ENCODE measurements at regions not wholly inside any gene's neighbourhood (a gene's known extent, or its start where the extent isn't known, plus 50 kb on each side); places are given as distances from the start of the nearest gene placed in this dataset.

DNA sequence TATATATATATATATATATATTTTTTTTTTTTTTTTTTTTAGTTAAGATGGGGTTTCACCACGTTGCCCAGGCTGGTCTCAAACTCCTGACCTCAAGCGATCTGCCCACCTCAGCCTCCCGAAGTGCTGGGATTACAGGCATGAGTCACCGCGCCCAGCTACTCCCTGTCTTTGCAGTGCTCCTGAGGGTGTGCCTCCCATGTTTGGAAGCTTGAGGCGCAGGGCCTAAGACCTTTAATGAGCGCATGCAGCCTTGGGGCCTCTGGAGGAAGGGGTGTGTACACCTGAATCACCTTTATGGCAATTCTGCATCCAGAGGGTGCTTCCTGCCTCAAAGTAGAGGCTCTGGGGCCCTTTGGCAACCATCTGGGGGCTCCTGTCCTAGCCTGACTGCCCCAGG is 219.4 kb upstream of the CIBAR2 start:
- TF ChIP-seq, protein P1, sequence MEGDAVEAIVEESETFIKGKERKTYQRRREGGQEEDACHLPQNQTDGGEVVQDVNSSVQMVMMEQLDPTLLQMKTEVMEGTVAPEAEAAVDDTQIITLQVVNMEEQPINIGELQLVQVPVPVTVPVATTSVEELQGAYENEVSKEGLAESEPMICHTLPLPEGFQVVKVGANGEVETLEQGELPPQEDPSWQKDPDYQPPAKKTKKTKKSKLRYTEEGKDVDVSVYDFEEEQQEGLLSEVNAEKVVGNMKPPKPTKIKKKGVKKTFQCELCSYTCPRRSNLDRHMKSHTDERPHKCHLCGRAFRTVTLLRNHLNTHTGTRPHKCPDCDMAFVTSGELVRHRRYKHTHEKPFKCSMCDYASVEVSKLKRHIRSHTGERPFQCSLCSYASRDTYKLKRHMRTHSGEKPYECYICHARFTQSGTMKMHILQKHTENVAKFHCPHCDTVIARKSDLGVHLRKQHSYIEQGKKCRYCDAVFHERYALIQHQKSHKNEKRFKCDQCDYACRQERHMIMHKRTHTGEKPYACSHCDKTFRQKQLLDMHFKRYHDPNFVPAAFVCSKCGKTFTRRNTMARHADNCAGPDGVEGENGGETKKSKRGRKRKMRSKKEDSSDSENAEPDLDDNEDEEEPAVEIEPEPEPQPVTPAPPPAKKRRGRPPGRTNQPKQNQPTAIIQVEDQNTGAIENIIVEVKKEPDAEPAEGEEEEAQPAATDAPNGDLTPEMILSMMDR (IDR thresholded peaks at IDR 0.05) = no peak

DNA sequence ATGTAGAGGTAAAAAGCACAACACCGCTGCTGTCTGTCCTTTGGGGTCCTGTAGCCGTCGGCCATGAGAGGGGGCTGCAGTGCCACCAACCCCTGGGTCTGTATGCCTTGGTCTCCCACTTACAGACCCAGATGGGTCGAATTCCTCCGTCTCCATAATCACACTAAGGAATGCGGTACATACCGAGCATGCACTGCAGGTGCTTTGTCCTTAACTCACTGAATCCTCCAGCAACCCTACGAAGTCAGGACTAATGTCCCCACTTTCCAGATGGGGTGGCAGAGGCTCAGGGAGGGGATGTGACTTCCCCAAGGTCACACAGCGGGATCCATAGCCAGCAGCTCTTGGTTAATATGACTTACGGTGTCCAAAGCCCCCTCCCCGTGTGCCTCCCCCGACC is 219.9 kb upstream of the CIBAR2 start:
- TF ChIP-seq, protein P1 (IDR thresholded peaks at IDR 0.05) = no peak

DNA sequence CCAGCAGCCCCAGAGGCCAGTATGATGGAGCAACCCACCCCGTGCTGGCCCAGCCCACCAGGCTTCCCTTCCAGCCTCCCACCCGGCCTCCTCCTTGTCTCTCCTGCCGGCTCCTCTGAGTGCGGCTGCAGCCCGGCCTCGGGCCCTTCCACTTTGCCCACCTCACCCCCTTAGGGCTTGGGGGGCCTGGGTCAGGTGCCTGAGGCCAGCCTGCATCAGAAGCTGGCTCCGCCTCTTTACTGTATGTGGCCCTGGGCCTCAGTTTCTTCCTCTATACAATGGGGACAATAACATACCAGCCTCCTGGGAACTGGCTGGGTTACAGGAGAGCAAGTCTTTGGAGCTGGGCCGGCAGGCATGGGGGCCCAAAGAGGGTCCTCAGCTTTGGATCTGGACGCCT is 221.1 kb upstream of the CIBAR2 start:
- TF ChIP-seq, protein P1 (IDR thresholded peaks at IDR 0.05) = no peak

DNA sequence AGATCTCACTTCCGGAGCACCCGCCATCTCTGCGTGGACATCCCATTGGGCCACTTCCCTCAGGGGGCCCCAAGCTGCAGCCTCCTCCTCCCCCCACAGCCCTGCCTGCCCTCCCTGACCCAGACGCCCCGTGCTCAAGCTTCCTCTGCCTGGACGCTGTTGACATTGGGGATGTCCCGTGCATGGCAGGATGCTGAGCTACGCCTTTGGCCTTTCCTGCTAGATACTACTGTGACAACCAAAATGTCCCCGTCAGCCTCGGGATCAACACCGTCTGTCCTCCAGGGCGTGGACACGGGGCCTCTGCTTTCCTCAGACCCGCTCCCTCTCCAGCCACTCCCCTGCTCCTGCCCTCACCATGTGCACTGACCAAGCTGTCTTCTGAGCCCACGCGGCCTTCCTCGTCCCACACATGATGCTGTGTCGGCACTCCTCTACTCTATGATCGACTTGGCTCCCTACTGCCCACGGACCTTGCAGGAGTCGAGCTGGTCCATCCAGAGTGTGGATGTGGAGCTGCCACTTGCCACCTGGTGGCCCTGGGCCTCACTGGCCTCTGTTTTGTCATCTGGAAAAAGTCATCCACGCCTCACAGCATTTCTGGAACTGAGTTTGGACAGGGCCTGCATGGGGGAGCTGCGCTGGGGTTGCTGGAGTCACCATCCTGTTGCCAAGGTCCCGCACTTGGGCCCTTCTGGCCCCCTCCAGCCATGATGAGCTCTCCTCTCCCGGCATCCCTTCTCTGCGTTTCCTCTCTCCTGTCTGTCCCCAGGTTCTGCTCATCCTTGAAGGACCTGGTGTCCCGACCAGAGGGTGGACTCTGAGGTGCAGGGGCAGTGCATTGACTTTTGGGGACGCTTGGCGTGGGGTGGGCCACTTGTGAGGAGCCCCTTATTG is 221.7 kb upstream of the CIBAR2 start:
- TF ChIP-seq, protein P1 (IDR thresholded peaks at IDR 0.05) = no peak

DNA sequence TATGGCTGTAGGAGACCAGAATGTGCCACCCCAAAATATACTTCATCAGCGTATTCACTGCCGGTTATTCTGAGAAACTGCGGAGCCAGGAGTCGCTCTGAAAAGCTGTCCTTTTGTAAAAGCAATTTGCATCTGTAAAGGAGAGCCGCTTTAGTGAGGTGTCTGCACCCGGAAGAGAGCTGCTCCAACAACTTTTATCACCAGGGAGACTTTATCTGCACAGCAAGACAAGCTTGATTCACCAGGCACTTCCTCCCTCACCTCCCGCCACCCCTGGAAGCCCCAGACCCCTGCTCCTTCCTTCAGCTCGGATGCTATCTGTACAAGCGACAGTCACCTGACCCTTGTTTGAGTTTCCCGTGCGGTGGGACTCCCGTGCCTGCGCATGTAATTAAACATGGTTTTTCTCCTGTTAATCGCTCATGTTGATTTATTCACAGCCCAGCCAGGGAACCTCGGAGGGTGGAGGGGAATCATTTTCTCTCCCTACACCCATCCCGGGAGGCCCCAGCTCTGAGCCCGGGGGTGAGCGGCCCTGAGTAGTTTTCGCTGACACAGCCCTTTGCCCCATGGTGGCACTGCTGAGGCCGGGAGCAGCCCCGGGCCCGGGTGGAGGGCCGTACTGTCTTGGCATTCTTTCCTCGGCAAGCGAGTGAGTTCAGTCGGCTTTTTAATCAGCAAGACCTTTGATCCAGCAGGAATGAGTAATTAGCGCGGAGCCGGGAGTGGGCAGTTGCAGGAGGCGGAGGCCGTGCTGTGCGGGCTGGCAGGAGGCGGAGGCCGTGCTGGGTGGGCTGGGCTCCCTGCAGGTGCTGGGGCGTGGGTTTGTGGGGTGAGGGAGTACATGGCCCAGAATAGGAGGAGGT is 222.7 kb upstream of the CIBAR2 start:
- TF ChIP-seq, protein P1 (IDR thresholded peaks at IDR 0.05) = no peak

DNA sequence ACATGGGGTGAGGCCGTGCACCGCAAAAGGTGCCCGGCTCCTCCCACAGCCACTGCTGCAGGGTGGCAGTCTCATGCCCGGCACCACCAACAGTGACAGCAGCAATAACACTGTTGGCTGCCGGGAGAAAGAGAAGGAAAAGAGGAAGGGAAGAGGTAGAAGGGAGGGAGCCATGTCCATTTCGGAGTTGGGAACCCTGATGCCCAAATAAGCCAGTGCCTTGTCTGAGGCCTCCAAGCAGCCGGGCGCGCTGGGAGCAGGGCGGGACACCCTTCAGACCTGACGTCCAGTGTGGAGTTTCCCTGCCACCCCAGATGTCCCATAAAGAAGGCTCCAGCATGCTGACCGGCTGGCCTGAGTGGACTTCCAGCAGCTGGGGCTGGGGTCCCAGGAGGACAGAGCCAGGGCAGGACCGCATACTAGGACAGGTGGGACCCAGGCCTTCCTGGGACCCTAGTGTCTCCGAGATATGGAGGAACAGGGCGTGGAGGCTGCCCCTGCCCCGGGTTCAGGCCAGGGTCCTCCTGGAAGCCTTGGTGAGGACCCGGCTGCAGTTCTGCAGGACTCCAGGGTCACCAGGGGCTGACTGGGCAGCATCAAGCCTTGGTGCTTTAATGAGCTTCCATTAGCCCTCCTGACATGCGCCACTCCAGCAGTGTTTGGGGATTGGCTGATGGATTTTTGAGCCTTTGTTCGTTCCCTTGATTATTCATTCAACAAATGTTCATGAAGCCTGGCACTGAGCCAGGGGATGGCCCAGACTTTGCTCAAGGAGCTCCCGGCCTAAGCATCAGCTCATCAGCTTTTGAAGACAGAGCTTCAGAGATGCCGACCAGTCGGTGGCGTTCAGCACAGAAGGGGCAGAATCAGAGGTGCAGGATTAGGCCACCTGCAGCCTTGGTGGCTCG is 223.6 kb upstream of the CIBAR2 start:
- TF ChIP-seq, protein P1 (IDR thresholded peaks at IDR 0.05) = no peak

Data from LNCAP (cell line).